Fibroblast of upper back skin (primary cell): ENCODE measurements at regions not wholly inside any gene's neighbourhood (a gene's known extent, or its start where the extent isn't known, plus 50 kb on each side); places are given as distances from the start of the nearest gene placed in this dataset.
A peak's percentile ranks its signal among the peaks of the same experiment; 100 is the strongest.
"Not testable (repeated sequence)": the region's sequence is repeated elsewhere in the genome, so short reads cannot be mapped to it uniquely, and the experiment has no call there.

Experiments used
- DNase-seq: peaks from one replicate; pipeline ENCODE4 v3.0.0-alpha.2; 2013

GRCh38 chr9:26562338-26562737, 330.3 kb downstream of the CAAP1 start:
- DNase-seq: no peak

GRCh38 chr9:26561928-26562327, 330.7 kb downstream of the CAAP1 start:
- DNase-seq: no peak

GRCh38 chr9:26559506-26559905, 333.1 kb downstream of the CAAP1 start:
- no peak for DNase-seq

- DNase-seq: no peak
These were observed 340.6 kb downstream of the CAAP1 start for GRCh38 chr9:26551971-26552370.

- no peak for DNase-seq
These were observed 341.2 kb downstream of the CAAP1 start for GRCh38 chr9:26551451-26551850.

- DNase-seq: no peak
These were observed 343.8 kb downstream of the CAAP1 start for GRCh38 chr9:26548781-26549290.

GRCh38 chr9:26539867-26540493, 352.6 kb downstream of the CAAP1 start:
- DNase-seq: no peak

GRCh38 chr9:26537211-26537610, 355.4 kb downstream of the CAAP1 start:
- DNase-seq: peak; percentile 9

- DNase-seq: no peak
These were observed 357.5 kb downstream of the CAAP1 start for GRCh38 chr9:26535151-26535550.

- no peak for DNase-seq
These were observed 361.8 kb downstream of the CAAP1 start for GRCh38 chr9:26530841-26531240.

- no peak for DNase-seq
These were observed 364.7 kb downstream of the CAAP1 start for GRCh38 chr9:26527931-26528330.

GRCh38 chr9:26524267-26524666, 368.3 kb downstream of the CAAP1 start:
- DNase-seq: peak; percentile 0

GRCh38 chr9:26523577-26523976, 369.0 kb downstream of the CAAP1 start:
- no peak for DNase-seq

GRCh38 chr9:26520141-26520540, 372.5 kb downstream of the CAAP1 start:
- DNase-seq: no peak

- no peak for DNase-seq
These were observed 375.7 kb downstream of the CAAP1 start for GRCh38 chr9:26516773-26517343.

GRCh38 chr9:26513730-26514129, 378.9 kb downstream of the CAAP1 start:
- no peak for DNase-seq

GRCh38 chr9:26510137-26510536, 382.5 kb downstream of the CAAP1 start:
- no peak for DNase-seq

GRCh38 chr9:26508897-26509296, 383.7 kb downstream of the CAAP1 start:
- no peak for DNase-seq

GRCh38 chr9:26504057-26504456, 388.5 kb downstream of the CAAP1 start:
- no peak for DNase-seq

GRCh38 chr9:26502311-26502710, 390.3 kb downstream of the CAAP1 start:
- no peak for DNase-seq

- no peak for DNase-seq
These were observed 392.1 kb downstream of the CAAP1 start for GRCh38 chr9:26500471-26500870.

GRCh38 chr9:26492608-26493521, 399.7 kb downstream of the CAAP1 start:
- not testable (repeated sequence) for DNase-seq

- DNase-seq: not testable (repeated sequence)
These were observed 400.5 kb downstream of the CAAP1 start for GRCh38 chr9:26491922-26492607.
